SK-N-SH treated with all-trans-retinoic acid at 6 μM for 48 hours (cell line): ENCODE measurements at regions not wholly inside any gene's neighbourhood (a gene's known extent, or its start where the extent isn't known, plus 50 kb on each side); places are given as distances from the start of the nearest gene placed in this dataset.

Experiments
- ATAC-seq: fragments of 200-7000 bp; cut with Tn5 transposase; 3 replicates; pipeline ENCODE4 v1.9.1; 2020; ENCODE audit warnings: mild to moderate bottlenecking, moderate library complexity
- ARNTL ChIP-seq: fragments of 450-650 bp; formaldehyde crosslinking; IDR thresholded peaks from 2 replicates; pipeline ENCODE4 v1.5.0; 2020; ENCODE audit warnings: low read depth, mild to moderate bottlenecking, moderate library complexity, borderline replicate concordance
- BACH2 ChIP-seq: fragments of 250-450 bp; sonication (Bioruptor Pico); IDR thresholded peaks from 2 replicates; pipeline ENCODE4 v1.9.0; 2021; ENCODE audit warnings: mild to moderate bottlenecking, borderline replicate concordance
- CREB5 ChIP-seq: fragments of 250-450 bp; sonication (Bioruptor Pico); IDR thresholded peaks from 2 replicates; pipeline ENCODE4 v1.5.1; 2020; ENCODE audit warnings: low read depth, mild to moderate bottlenecking, moderate library complexity
- CSDC2 ChIP-seq: fragments of 250-450 bp; sonication (Bioruptor Pico); IDR thresholded peaks from 2 replicates; pipeline ENCODE4 v1.5.0; 2020; ENCODE audit warnings: mild to moderate bottlenecking, moderate library complexity
- ESRRG ChIP-seq: fragments of 250-450 bp; sonication (Bioruptor Pico); IDR thresholded peaks from 2 replicates; pipeline ENCODE4 v1.6.1; 2021; ENCODE audit warnings: mild to moderate bottlenecking
- ISL1 ChIP-seq: fragments of 250-450 bp; sonication (Bioruptor Pico); IDR thresholded peaks from 2 replicates; pipeline ENCODE4 v2.1.2; 2022; ENCODE audit warnings: mild to moderate bottlenecking, moderate library complexity
- POU6F1 ChIP-seq: fragments of 250-450 bp; sonication (Bioruptor Pico); IDR thresholded peaks from 2 replicates; pipeline ENCODE4 v1.8.0; 2021; ENCODE audit warnings: low read depth, mild to moderate bottlenecking, moderate library complexity, borderline replicate concordance
- PPARA ChIP-seq: fragments of 250-450 bp; sonication (Bioruptor Pico); IDR thresholded peaks from 2 replicates; pipeline ENCODE4 v1.5.0; 2020; ENCODE audit warnings: mild to moderate bottlenecking, borderline replicate concordance
- RARB ChIP-seq: fragments of 250-450 bp; sonication (Bioruptor Pico); IDR thresholded peaks from 2 replicates; pipeline ENCODE4 v1.8.0; 2021; ENCODE audit warnings: mild to moderate bottlenecking, moderate library complexity
- SNAI2 ChIP-seq: fragments of 250-450 bp; sonication (Bioruptor Pico); IDR thresholded peaks from 2 replicates; pipeline ENCODE4 v1.5.0; 2020; ENCODE audit warnings: mild to moderate bottlenecking, moderate library complexity
- TCF4 ChIP-seq: fragments of 250-450 bp; sonication (Bioruptor Pico); IDR thresholded peaks from 2 replicates; pipeline ENCODE4 v1.8.0; 2021; ENCODE audit warnings: mild to moderate bottlenecking, moderate library complexity, borderline replicate concordance
- TOX ChIP-seq: fragments of 250-450 bp; sonication (Bioruptor Pico); IDR thresholded peaks from 2 replicates; pipeline ENCODE4 v1.8.0; 2021; ENCODE audit warnings: mild to moderate bottlenecking, moderate library complexity, borderline replicate concordance
- ZFP30 ChIP-seq: fragments of 450-650 bp; formaldehyde crosslinking; IDR thresholded peaks from 2 replicates; pipeline ENCODE4 v1.5.0; 2022; ENCODE audit warnings: mild to moderate bottlenecking, moderate library complexity
- ZNF565 ChIP-seq: fragments of 450-650 bp; formaldehyde crosslinking; conservative IDR thresholded peaks from 2 replicates; pipeline ENCODE4 v1.5.0; 2020; ENCODE audit warnings: low read depth, mild to moderate bottlenecking, moderate library complexity
- ZNF8 ChIP-seq: fragments of 450-650 bp; formaldehyde crosslinking; IDR thresholded peaks from 2 replicates; pipeline ENCODE4 v1.5.0; 2020; ENCODE audit warnings: mild to moderate bottlenecking, moderate library complexity
- TF ChIP-seq, protein P1 (sequence below): fragments of 250-450 bp; sonication (Bioruptor Pico); IDR thresholded peaks from 2 replicates; pipeline ENCODE4 v1.5.0; 2020; ENCODE audit warnings: mild to moderate bottlenecking, moderate library complexity
- TF ChIP-seq, protein P2 (sequence below): fragments of 250-450 bp; sonication (Bioruptor Pico); IDR thresholded peaks from 2 replicates; pipeline ENCODE4 v1.8.0; 2020; ENCODE audit warnings: mild to moderate bottlenecking, moderate library complexity, borderline replicate concordance
- TF ChIP-seq, protein P3 (sequence below): fragments of 250-450 bp; sonication (Bioruptor Pico); IDR thresholded peaks from 2 replicates; pipeline ENCODE4 v1.5.1; 2021; ENCODE audit warnings: mild to moderate bottlenecking, moderate library complexity

GRCh38 chr4:156536661-156537060 lies 434.9 kb downstream of the PDGFC start (continued):
- TF ChIP-seq CREB5 (CRISPR knock-in tag): no peak
- TF ChIP-seq, all 23 proteins: peak for 0

- TF ChIP-seq ZNF8 (CRISPR knock-in tag) (no peak), TOX (CRISPR knock-in tag) (no peak), SNAI2 (no peak), ESRRG (CRISPR knock-in tag) (no peak), TCF4 (CRISPR knock-in tag) (no peak), RARB (CRISPR knock-in tag) (no peak), ARNTL (CRISPR knock-in tag) (no peak), POU6F1 (no peak), PPARA (no peak), ZFP30 (no peak), CSDC2 (CRISPR knock-in tag) (no peak), CREB5 (CRISPR knock-in tag) (no peak), ZNF565 (CRISPR knock-in tag) (no peak)
- TF ChIP-seq, protein P1, sequence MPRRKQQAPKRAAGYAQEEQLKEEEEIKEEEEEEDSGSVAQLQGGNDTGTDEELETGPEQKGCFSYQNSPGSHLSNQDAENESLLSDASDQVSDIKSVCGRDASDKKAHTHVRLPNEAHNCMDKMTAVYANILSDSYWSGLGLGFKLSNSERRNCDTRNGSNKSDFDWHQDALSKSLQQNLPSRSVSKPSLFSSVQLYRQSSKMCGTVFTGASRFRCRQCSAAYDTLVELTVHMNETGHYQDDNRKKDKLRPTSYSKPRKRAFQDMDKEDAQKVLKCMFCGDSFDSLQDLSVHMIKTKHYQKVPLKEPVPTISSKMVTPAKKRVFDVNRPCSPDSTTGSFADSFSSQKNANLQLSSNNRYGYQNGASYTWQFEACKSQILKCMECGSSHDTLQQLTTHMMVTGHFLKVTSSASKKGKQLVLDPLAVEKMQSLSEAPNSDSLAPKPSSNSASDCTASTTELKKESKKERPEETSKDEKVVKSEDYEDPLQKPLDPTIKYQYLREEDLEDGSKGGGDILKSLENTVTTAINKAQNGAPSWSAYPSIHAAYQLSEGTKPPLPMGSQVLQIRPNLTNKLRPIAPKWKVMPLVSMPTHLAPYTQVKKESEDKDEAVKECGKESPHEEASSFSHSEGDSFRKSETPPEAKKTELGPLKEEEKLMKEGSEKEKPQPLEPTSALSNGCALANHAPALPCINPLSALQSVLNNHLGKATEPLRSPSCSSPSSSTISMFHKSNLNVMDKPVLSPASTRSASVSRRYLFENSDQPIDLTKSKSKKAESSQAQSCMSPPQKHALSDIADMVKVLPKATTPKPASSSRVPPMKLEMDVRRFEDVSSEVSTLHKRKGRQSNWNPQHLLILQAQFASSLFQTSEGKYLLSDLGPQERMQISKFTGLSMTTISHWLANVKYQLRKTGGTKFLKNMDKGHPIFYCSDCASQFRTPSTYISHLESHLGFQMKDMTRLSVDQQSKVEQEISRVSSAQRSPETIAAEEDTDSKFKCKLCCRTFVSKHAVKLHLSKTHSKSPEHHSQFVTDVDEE (CRISPR knock-in tag): no peak
- TF ChIP-seq, protein P2, sequence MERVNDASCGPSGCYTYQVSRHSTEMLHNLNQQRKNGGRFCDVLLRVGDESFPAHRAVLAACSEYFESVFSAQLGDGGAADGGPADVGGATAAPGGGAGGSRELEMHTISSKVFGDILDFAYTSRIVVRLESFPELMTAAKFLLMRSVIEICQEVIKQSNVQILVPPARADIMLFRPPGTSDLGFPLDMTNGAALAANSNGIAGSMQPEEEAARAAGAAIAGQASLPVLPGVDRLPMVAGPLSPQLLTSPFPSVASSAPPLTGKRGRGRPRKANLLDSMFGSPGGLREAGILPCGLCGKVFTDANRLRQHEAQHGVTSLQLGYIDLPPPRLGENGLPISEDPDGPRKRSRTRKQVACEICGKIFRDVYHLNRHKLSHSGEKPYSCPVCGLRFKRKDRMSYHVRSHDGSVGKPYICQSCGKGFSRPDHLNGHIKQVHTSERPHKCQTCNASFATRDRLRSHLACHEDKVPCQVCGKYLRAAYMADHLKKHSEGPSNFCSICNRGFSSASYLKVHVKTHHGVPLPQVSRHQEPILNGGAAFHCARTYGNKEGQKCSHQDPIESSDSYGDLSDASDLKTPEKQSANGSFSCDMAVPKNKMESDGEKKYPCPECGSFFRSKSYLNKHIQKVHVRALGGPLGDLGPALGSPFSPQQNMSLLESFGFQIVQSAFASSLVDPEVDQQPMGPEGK (CRISPR knock-in tag): no peak
- TF ChIP-seq, protein P3, sequence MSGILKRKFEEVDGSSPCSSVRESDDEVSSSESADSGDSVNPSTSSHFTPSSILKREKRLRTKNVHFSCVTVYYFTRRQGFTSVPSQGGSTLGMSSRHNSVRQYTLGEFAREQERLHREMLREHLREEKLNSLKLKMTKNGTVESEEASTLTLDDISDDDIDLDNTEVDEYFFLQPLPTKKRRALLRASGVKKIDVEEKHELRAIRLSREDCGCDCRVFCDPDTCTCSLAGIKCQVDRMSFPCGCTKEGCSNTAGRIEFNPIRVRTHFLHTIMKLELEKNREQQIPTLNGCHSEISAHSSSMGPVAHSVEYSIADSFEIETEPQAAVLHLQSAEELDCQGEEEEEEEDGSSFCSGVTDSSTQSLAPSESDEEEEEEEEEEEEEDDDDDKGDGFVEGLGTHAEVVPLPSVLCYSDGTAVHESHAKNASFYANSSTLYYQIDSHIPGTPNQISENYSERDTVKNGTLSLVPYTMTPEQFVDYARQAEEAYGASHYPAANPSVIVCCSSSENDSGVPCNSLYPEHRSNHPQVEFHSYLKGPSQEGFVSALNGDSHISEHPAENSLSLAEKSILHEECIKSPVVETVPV (CRISPR knock-in tag): no peak
- no peak for ATAC-seq
Measured at GRCh38 chr4:156534205-156534604, 437.4 kb downstream of the PDGFC start.

DNA sequence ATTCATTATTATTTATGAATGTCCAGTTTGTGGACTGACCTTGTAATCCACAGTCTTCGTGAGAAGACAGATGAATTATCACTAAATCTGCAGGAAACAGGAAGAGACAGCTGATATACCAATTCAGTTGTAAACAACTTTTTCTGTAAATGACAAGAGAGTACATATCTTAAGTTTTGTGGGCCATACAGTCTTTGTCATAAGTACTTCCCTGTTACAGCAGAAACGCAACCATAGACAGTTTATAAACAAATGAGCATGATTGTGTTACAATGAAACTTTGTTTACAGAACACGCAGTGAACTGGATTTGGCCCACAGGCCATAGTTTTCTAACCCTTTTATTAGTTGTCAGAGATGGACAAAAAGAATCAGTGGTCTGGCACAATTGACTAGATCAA lies 443.4 kb downstream of the PDGFC start:
- TF ChIP-seq BACH2 (no peak), ISL1 (CRISPR knock-in tag) (no peak), POU6F1 (no peak), ZNF565 (CRISPR knock-in tag) (no peak), ZFP30 (no peak)
- TF ChIP-seq, protein P1 (CRISPR knock-in tag): no peak
- TF ChIP-seq, protein P2 (CRISPR knock-in tag): no peak
- TF ChIP-seq, all 23 proteins: peak for 0
- no peak for ATAC-seq
